Adipocyte (in vitro differentiated cells): ENCODE measurements at regions not wholly inside any gene's neighbourhood (a gene's known extent, or its start where the extent isn't known, plus 50 kb on each side); places are given as distances from the start of the nearest gene placed in this dataset.

Source experiments
- DNase-seq: peaks from one replicate; pipeline ENCODE4 v3.0.0-alpha.2; 2015; ENCODE audit warnings: low read depth
- H3K27me3 ChIP-seq: replicated peaks from 2 replicates; pipeline ENCODE4 v1.7.0; 2013; ENCODE audit warnings: mild to moderate bottlenecking, low read length, moderate library complexity; ENCODE audit not compliant: control insufficient read depth, insufficient read depth
- H3K36me3 ChIP-seq: 2 replicates; pipeline ENCODE4 v1.7.0; 2013; ENCODE audit warnings: low read length, mild to moderate bottlenecking, moderate library complexity; ENCODE audit not compliant: control insufficient read depth, insufficient read depth, severe bottlenecking
- H3K4me1 ChIP-seq: 2 replicates; pipeline ENCODE4 v1.7.0; 2013; ENCODE audit warnings: mild to moderate bottlenecking, low read length, moderate library complexity; ENCODE audit not compliant: control insufficient read depth, insufficient read depth
- H3K4me3 ChIP-seq: 2 replicates; pipeline ENCODE4 v1.7.0; 2013; ENCODE audit warnings: mild to moderate bottlenecking, low read length, moderate library complexity
- H3K9ac ChIP-seq: 2 replicates; pipeline ENCODE4 v1.7.0; 2013; ENCODE audit warnings: mild to moderate bottlenecking, low read length, moderate library complexity
- H3K9me3 ChIP-seq: 2 replicates; pipeline ENCODE4 v1.7.0; 2013; ENCODE audit warnings: mild to moderate bottlenecking, low read length, moderate library complexity; ENCODE audit not compliant: control insufficient read depth

GRCh38 chr9:38118862-38119438, 49.9 kb upstream of the SHB start:
- Histone ChIP-seq H3K36me3 (no peaks in the 10 kb centered on the region), H3K9ac (no peak overlapping the region), H3K9me3 (no peaks in the 10 kb centered on the region), H3K27me3 (peaks cover 43% of the 10 kb centered on the region), H3K4me1 (no peaks in the 10 kb centered on the region), H3K4me3 (no peak overlapping the region)
- DNase-seq, result no peak
